ENCODE measurements at regions not wholly inside any gene's neighbourhood (a gene's known extent, or its start where the extent isn't known, plus 50 kb on each side); places are given as distances from the start of the nearest gene placed in this dataset.
"Not testable (repeated sequence)": the region's sequence is repeated elsewhere in the genome, so short reads cannot be mapped to it uniquely, and the experiment has no call there.

- TF ChIP-seq CTCF (conservative IDR thresholded peaks at IDR 0.05; ENCODE audit: low read depth, low read length); EZH2 (IDR thresholded peaks at IDR 0.05; ENCODE audit: borderline replicate concordance, low read depth, low read length, poor library complexity, severe bottlenecking): not testable (repeated sequence)
These were observed 92.9 kb upstream of the ATF7IP2 start for GRCh38 chr16:10292976-10293375.

Measured in A673 (cell line).